ENCODE measurements at regions not wholly inside any gene's neighbourhood (a gene's known extent, or its start where the extent isn't known, plus 50 kb on each side); places are given as distances from the start of the nearest gene placed in this dataset.

- TF ChIP-seq CTCF (IDR thresholded peaks at IDR 0.05) = no peak
- TF ChIP-seq POLR2A (IDR thresholded peaks at IDR 0.05) = no peak
- TF ChIP-seq EP300 (IDR thresholded peaks at IDR 0.05) = no peak
These were observed 73.8 kb downstream of the DYRK2 start for GRCh38 chr12:67722296-67722695.

Measured in ovary (tissue), 3 donors.